GM23338 (cell line): ENCODE measurements at regions not wholly inside any gene's neighbourhood (a gene's known extent, or its start where the extent isn't known, plus 50 kb on each side); places are given as distances from the start of the nearest gene placed in this dataset.

Experiments used
- ATAC-seq: fragments of 200-7000 bp; cut with Tn5 transposase; 3 replicates; pipeline ENCODE4 v1.9.1; 2020
- DNase-seq: peaks from one replicate; pipeline ENCODE4 v3.0.0-alpha.2; 2015; ENCODE audit warnings: low spot score
- H2AFZ ChIP-seq: fragments of 200-600 bp; sonication (generic); 2 replicates; pipeline ENCODE4 v1.8.0; 2016; ENCODE audit warnings: antibody characterized with exemption, mild to moderate bottlenecking, moderate library complexity
- H3F3A ChIP-seq: fragments of 200-600 bp; sonication (generic); replicated peaks from 2 replicates; pipeline ENCODE4 v1.8.0; 2017; ENCODE audit warnings: antibody characterized with exemption, mixed run types, low read depth
- H3K27ac ChIP-seq: fragments of 200-600 bp; sonication (generic); 2 replicates; pipeline ENCODE4 v1.6.1; 2016; ENCODE audit warnings: low read depth
- H3K27me3 ChIP-seq: fragments of 200-600 bp; sonication (generic); 2 replicates; pipeline ENCODE4 v1.8.0; 2016; ENCODE audit warnings: mild to moderate bottlenecking, mixed run types, moderate library complexity; ENCODE audit not compliant: insufficient read depth
- H3K36me3 ChIP-seq: fragments of 200-600 bp; sonication (generic); 2 replicates; pipeline ENCODE4 v1.8.0; 2016; ENCODE audit warnings: mild to moderate bottlenecking; ENCODE audit not compliant: insufficient read depth
- H3K4me1 ChIP-seq: fragments of 200-600 bp; sonication (generic); 2 replicates; pipeline ENCODE4 v1.8.0; 2016; ENCODE audit warnings: mild to moderate bottlenecking, moderate library complexity; ENCODE audit not compliant: insufficient read depth
- H3K4me2 ChIP-seq: fragments of 200-600 bp; sonication (generic); 2 replicates; pipeline ENCODE4 v1.7.1; 2017; ENCODE audit warnings: mixed run types
- H3K4me3 ChIP-seq: fragments of 200-600 bp; sonication (generic); 2 replicates; pipeline ENCODE4 v1.6.1; 2016; ENCODE audit warnings: mixed run types
- H3K79me2 ChIP-seq: fragments of 200-600 bp; sonication (generic); replicated peaks from 2 replicates; pipeline ENCODE4 v1.8.0; 2017; ENCODE audit warnings: mild to moderate bottlenecking; ENCODE audit not compliant: insufficient read depth
- H3K9me2 ChIP-seq: fragments of 200-600 bp; sonication (generic); 2 replicates; pipeline ENCODE4 v1.8.0; 2017; ENCODE audit not compliant: insufficient read depth
- H4K20me1 ChIP-seq: fragments of 200-600 bp; sonication (generic); replicated peaks from 2 replicates; pipeline ENCODE4 v1.8.0; 2017; ENCODE audit warnings: mild to moderate bottlenecking; ENCODE audit not compliant: insufficient read depth
- H3K27ac Mint-ChIP-seq: 2 replicates; pipeline ENCODE4 v1.8.0; 2020; ENCODE audit warnings: inconsistent platforms, mild to moderate bottlenecking, moderate library complexity, mixed read lengths
- H3K27me3 Mint-ChIP-seq: 3 replicates; pipeline ENCODE4 v1.8.0; 2022; ENCODE audit warnings: low read depth, mild to moderate bottlenecking, moderate library complexity, mixed read lengths, inconsistent platforms; ENCODE audit not compliant: insufficient read depth, poor library complexity
- H3K36me3 Mint-ChIP-seq: 3 replicates; pipeline ENCODE4 v1.8.0; 2021; ENCODE audit warnings: low read depth, mild to moderate bottlenecking, inconsistent platforms, moderate library complexity, mixed read lengths
- H3K4me1 Mint-ChIP-seq: 3 replicates; pipeline ENCODE4 v1.8.0; 2020; ENCODE audit warnings: mild to moderate bottlenecking, inconsistent platforms, mixed read lengths
- H3K4me3 Mint-ChIP-seq: 3 replicates; pipeline ENCODE4 v1.8.0; 2021; ENCODE audit warnings: moderate library complexity, mild to moderate bottlenecking, inconsistent platforms, mixed read lengths
- H3K9me3 Mint-ChIP-seq: 3 replicates; pipeline ENCODE4 v1.8.0; 2020; ENCODE audit warnings: moderate library complexity, mild to moderate bottlenecking, inconsistent platforms, mixed read lengths
- CREB1 ChIP-seq: fragments of 250-450 bp; sonication (Bioruptor Pico); IDR thresholded peaks from 2 replicates; pipeline ENCODE4 v1.5.0; 2020; ENCODE audit warnings: low read depth, mild to moderate bottlenecking, moderate library complexity
- EZH2 ChIP-seq: fragments of 200-600 bp; sonication (generic); IDR thresholded peaks from one replicate; pipeline ENCODE4 v1.8.0; 2017; ENCODE audit warnings: antibody characterized with exemption, mild to moderate bottlenecking, low read depth; ENCODE audit not compliant: unreplicated experiment
- EZH2phosphoT487 ChIP-seq: fragments of 200-600 bp; sonication (generic); IDR thresholded peaks from one replicate; pipeline ENCODE4 v1.8.1; 2018; ENCODE audit warnings: antibody characterized with exemption; ENCODE audit not compliant: unreplicated experiment
- JUNB ChIP-seq: IDR thresholded peaks from one replicate; pipeline ENCODE4 v1.6.1; 2016; ENCODE audit warnings: antibody characterized with exemption; ENCODE audit not compliant: unreplicated experiment
- NANOG ChIP-seq: IDR thresholded peaks from 2 replicates; pipeline ENCODE4 v1.6.1; 2016; ENCODE audit warnings: antibody characterized with exemption, borderline replicate concordance
- POLR2AphosphoS5 ChIP-seq: IDR thresholded peaks from 2 replicates; pipeline ENCODE4 v1.6.1; 2016; ENCODE audit warnings: antibody characterized with exemption, low read depth
- STAT1 ChIP-seq: IDR thresholded peaks from one replicate; pipeline ENCODE4 v1.6.1; 2016; ENCODE audit warnings: antibody characterized with exemption; ENCODE audit not compliant: unreplicated experiment
- ZNF114 ChIP-seq: fragments of 250-450 bp; sonication (Bioruptor Pico); IDR thresholded peaks from 2 replicates; pipeline ENCODE4 v1.5.0; 2020; ENCODE audit warnings: mild to moderate bottlenecking, moderate library complexity
- ZNF331 ChIP-seq: fragments of 250-450 bp; sonication (Bioruptor Pico); IDR thresholded peaks from 2 replicates; pipeline ENCODE4 v1.5.0; 2020; ENCODE audit warnings: low read depth, mild to moderate bottlenecking, moderate library complexity
- ZNF462 ChIP-seq: fragments of 250-450 bp; sonication (Bioruptor Pico); IDR thresholded peaks from 2 replicates; pipeline ENCODE4 v1.5.0; 2020; ENCODE audit warnings: mild to moderate bottlenecking, moderate library complexity
- TF ChIP-seq, protein P1 (sequence below), 2 experiments: fragments of 200-600 bp in 1 of 2; sonication (generic) in 1 of 2; conservative IDR thresholded peaks; 2 replicates each; pipeline versions ENCODE4 v1.5.1 to v1.6.1; 2016 to 2017; ENCODE audit warnings: antibody characterized with exemption in 2 of 2, low read depth in 2 of 2, mild to moderate bottlenecking in 2 of 2, moderate library complexity in 1 of 2
- TF ChIP-seq, protein P2 (sequence below): IDR thresholded peaks from 2 replicates; pipeline ENCODE4 v1.6.1; 2016; ENCODE audit warnings: antibody characterized with exemption
- TF ChIP-seq, protein P3 (sequence below): IDR thresholded peaks from one replicate; pipeline ENCODE4 v1.6.1; 2018; ENCODE audit warnings: antibody characterized with exemption; ENCODE audit not compliant: unreplicated experiment

- H3K79me2 ChIP-seq: no peaks in the 10 kb centered on the region
- no peak overlapping the region for H3K4me2 ChIP-seq
- H3K36me3 Mint-ChIP-seq: no peaks in the 10 kb centered on the region
- no peaks in the 10 kb centered on the region for H3K4me1 ChIP-seq
- H3K27ac Mint-ChIP-seq: no peak overlapping the region
- no peak overlapping the region for H3K27ac ChIP-seq
- H2AFZ ChIP-seq: no peak overlapping the region
- DNase-seq: no peak
- no peaks in the 10 kb centered on the region for H3K27me3 ChIP-seq
- no peaks in the 10 kb centered on the region for H3F3A ChIP-seq
- H3K9me2 ChIP-seq: no peaks in the 10 kb centered on the region
- H3K4me3 ChIP-seq: no peak overlapping the region
- H3K36me3 ChIP-seq: no peaks in the 10 kb centered on the region
- H3K4me3 Mint-ChIP-seq: no peak overlapping the region
- H4K20me1 ChIP-seq: no peaks in the 10 kb centered on the region
- H3K9me3 Mint-ChIP-seq: peaks cover 47% of the 10 kb centered on the region
- no peak for TF ChIP-seq EZH2phosphoT487
- TF ChIP-seq ZNF331 (CRISPR knock-in tag): no peak
- TF ChIP-seq NANOG: no peak
- TF ChIP-seq, protein P1, sequence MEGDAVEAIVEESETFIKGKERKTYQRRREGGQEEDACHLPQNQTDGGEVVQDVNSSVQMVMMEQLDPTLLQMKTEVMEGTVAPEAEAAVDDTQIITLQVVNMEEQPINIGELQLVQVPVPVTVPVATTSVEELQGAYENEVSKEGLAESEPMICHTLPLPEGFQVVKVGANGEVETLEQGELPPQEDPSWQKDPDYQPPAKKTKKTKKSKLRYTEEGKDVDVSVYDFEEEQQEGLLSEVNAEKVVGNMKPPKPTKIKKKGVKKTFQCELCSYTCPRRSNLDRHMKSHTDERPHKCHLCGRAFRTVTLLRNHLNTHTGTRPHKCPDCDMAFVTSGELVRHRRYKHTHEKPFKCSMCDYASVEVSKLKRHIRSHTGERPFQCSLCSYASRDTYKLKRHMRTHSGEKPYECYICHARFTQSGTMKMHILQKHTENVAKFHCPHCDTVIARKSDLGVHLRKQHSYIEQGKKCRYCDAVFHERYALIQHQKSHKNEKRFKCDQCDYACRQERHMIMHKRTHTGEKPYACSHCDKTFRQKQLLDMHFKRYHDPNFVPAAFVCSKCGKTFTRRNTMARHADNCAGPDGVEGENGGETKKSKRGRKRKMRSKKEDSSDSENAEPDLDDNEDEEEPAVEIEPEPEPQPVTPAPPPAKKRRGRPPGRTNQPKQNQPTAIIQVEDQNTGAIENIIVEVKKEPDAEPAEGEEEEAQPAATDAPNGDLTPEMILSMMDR (conservative IDR thresholded peaks at IDR 0.05; ENCODE audit: low read depth in 2 of 2): no peak
- TF ChIP-seq, protein P2, sequence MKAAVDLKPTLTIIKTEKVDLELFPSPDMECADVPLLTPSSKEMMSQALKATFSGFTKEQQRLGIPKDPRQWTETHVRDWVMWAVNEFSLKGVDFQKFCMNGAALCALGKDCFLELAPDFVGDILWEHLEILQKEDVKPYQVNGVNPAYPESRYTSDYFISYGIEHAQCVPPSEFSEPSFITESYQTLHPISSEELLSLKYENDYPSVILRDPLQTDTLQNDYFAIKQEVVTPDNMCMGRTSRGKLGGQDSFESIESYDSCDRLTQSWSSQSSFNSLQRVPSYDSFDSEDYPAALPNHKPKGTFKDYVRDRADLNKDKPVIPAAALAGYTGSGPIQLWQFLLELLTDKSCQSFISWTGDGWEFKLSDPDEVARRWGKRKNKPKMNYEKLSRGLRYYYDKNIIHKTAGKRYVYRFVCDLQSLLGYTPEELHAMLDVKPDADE: no peak
- TF ChIP-seq POLR2AphosphoS5: no peak
- TF ChIP-seq STAT1: no peak
- TF ChIP-seq EZH2: no peak
- TF ChIP-seq JUNB: no peak
- TF ChIP-seq, protein P3, sequence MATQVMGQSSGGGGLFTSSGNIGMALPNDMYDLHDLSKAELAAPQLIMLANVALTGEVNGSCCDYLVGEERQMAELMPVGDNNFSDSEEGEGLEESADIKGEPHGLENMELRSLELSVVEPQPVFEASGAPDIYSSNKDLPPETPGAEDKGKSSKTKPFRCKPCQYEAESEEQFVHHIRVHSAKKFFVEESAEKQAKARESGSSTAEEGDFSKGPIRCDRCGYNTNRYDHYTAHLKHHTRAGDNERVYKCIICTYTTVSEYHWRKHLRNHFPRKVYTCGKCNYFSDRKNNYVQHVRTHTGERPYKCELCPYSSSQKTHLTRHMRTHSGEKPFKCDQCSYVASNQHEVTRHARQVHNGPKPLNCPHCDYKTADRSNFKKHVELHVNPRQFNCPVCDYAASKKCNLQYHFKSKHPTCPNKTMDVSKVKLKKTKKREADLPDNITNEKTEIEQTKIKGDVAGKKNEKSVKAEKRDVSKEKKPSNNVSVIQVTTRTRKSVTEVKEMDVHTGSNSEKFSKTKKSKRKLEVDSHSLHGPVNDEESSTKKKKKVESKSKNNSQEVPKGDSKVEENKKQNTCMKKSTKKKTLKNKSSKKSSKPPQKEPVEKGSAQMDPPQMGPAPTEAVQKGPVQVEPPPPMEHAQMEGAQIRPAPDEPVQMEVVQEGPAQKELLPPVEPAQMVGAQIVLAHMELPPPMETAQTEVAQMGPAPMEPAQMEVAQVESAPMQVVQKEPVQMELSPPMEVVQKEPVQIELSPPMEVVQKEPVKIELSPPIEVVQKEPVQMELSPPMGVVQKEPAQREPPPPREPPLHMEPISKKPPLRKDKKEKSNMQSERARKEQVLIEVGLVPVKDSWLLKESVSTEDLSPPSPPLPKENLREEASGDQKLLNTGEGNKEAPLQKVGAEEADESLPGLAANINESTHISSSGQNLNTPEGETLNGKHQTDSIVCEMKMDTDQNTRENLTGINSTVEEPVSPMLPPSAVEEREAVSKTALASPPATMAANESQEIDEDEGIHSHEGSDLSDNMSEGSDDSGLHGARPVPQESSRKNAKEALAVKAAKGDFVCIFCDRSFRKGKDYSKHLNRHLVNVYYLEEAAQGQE: no peak
- no peak for TF ChIP-seq ZNF114 (CRISPR knock-in tag)
- no peak for TF ChIP-seq ZNF462 (CRISPR knock-in tag)
- TF ChIP-seq CREB1 (CRISPR knock-in tag): no peak
- no peaks in the 10 kb centered on the region for H3K27me3 Mint-ChIP-seq
- no peak for ATAC-seq
- H3K4me1 Mint-ChIP-seq: no peaks in the 10 kb centered on the region
These were observed 443.6 kb downstream of the UBE2NL start for GRCh38 chrX:144327495-144327894.
